Panc1 (cell line): ENCODE measurements at regions not wholly inside any gene's neighbourhood (a gene's known extent, or its start where the extent isn't known, plus 50 kb on each side); places are given as distances from the start of the nearest gene placed in this dataset.

Experiments
- ATAC-seq: fragments of 200-7000 bp; cut with Tn5 transposase; 2 replicates; pipeline ENCODE4 v1.9.1; 2020; ENCODE audit warnings: mild to moderate bottlenecking, moderate library complexity
- BruUV-seq: library from RNA; stranded (reverse); fragments of 400-500 nt; replicated peaks from 2 replicates; lab custom pipeline; 2021; lab: Mats Ljungman, UMichigan
- CTCF ChIA-PET: fragments of 300-600 bp; sonication (Branson Sonifier 250); formaldehyde crosslinking; loops from one replicate; lab custom pipeline; 2022; ENCODE audit warnings: antibody characterized with exemption; lab: Charles Lee
- POLR2A ChIA-PET: fragments of 300-600 bp; sonication (Branson Sonifier 250); formaldehyde crosslinking; loops from one replicate; lab custom pipeline; 2022; ENCODE audit warnings: antibody characterized with exemption; lab: Charles Lee
- DNase-seq: peaks from one replicate; pipeline ENCODE4 v3.0.0-alpha.2; 2010; ENCODE audit warnings: low read depth, low spot score
- H3K27ac ChIP-seq: 2 replicates; pipeline ENCODE4 v1.5.1; 2011; ENCODE audit warnings: mild to moderate bottlenecking, low read length, inconsistent platforms
- H3K27me3 ChIP-seq: fragments of 200-500 bp; sonication (Bioruptor generic); 2 replicates; pipeline ENCODE4 v1.6.0; 2014; ENCODE audit warnings: low read length, inconsistent platforms; ENCODE audit not compliant: control insufficient read depth, insufficient read depth
- H3K36me3 ChIP-seq: fragments of 200-500 bp; sonication (Bioruptor generic); 2 replicates; pipeline ENCODE4 v1.5.1; 2014; ENCODE audit warnings: inconsistent platforms, mild to moderate bottlenecking, low read length, moderate library complexity; ENCODE audit not compliant: control insufficient read depth, insufficient read depth
- H3K4me1 ChIP-seq: 2 replicates; pipeline ENCODE4 v1.5.1; 2011; ENCODE audit warnings: inconsistent platforms, mild to moderate bottlenecking, low read length, moderate library complexity; ENCODE audit not compliant: control insufficient read depth, insufficient read depth
- H3K4me3 ChIP-seq, 2 experiments: 2 replicates each; pipeline ENCODE4 v1.5.1; 2011 to 2012; ENCODE audit warnings: low read depth in 2 of 2, low read length in 2 of 2, mild to moderate bottlenecking in 2 of 2, inconsistent platforms in 1 of 2, moderate library complexity in 1 of 2
- H3K9me3 ChIP-seq: fragments of 200-500 bp; sonication (Bioruptor generic); 2 replicates; pipeline ENCODE4 v1.5.1; 2014; ENCODE audit warnings: low read depth, mild to moderate bottlenecking, inconsistent platforms, low read length, moderate library complexity; ENCODE audit not compliant: control insufficient read depth, insufficient read depth
- CTCF ChIP-seq: fragments of 450-650 bp; IDR thresholded peaks from 2 replicates; pipeline ENCODE4 v1.5.1; 2017; ENCODE audit warnings: mild to moderate bottlenecking
- POLR2AphosphoS5 ChIP-seq: IDR thresholded peaks from 2 replicates; pipeline ENCODE4 v1.6.1; 2012; ENCODE audit warnings: mild to moderate bottlenecking, low read depth, low read length, moderate library complexity
- REST ChIP-seq, 2 experiments: IDR thresholded peaks; 2 replicates each; pipeline ENCODE4 v1.6.1; 2011 to 2012; ENCODE audit warnings: low read depth in 2 of 2, control low read depth in 1 of 2, low read length in 1 of 2, mild to moderate bottlenecking in 1 of 2, moderate library complexity in 1 of 2; ENCODE audit not compliant: insufficient read depth in 1 of 2
- SIN3A ChIP-seq: IDR thresholded peaks from 2 replicates; pipeline ENCODE4 v1.6.1; 2012; ENCODE audit warnings: low read depth, mild to moderate bottlenecking, low read length, moderate library complexity, borderline replicate concordance; ENCODE audit not compliant: insufficient read depth
- TCF7L2 ChIP-seq: IDR thresholded peaks from 2 replicates; pipeline ENCODE4 v1.6.1; 2011; ENCODE audit warnings: mild to moderate bottlenecking, low read depth, low read length, inconsistent platforms
- in situ Hi-C: cut with HindIII; loops from 2 replicates; pipeline ENCODE4 v1.10.0; 2016; ENCODE audit warnings: low sequenced_read_pairs, low pct_unique_long_range_greater_than_20kb
- intact Hi-C: fragments of 100-400 bp; cut with micrococcal nuclease; formaldehyde crosslinking; loops from one replicate; pipeline ENCODE4 v1.10.0; 2022; ENCODE audit not compliant: unreplicated experiment

- Histone ChIP-seq H3K36me3 (no peaks in the 10 kb centered on the region), H3K4me3 (no peak overlapping the region), H3K27ac (peak overlapping the region; percentile 23; the same call in 1 of the 2 replicates), H3K9me3 (no peaks in the 10 kb centered on the region), H3K27me3 (no peaks in the 10 kb centered on the region), H3K4me1 (peaks cover 2% of the 10 kb centered on the region; the same call in 1 of the 2 replicates)
- no peak for TF ChIP-seq SIN3A
- no peak for TF ChIP-seq CTCF
- TF ChIP-seq TCF7L2: no peak
- TF ChIP-seq POLR2AphosphoS5: no peak
- intact Hi-C loops (no loop called here), in situ Hi-C loops (no loop called here)
- ChIA-PET POLR2A (no interaction called here), CTCF (no interaction called here)
- BruUV-seq: no TSS peak
- no peak for ATAC-seq
- DNase-seq: no peak
Measured at GRCh38 chr9:72443855-72444254, 77.6 kb upstream of the TMC1 start.

GRCh38 chr9:72441848-72442607 lies 77.0 kb upstream of the ZFAND5 start:
- Histone ChIP-seq H3K27ac (peak overlapping the region; percentile 57), H3K27me3 (no peaks in the 10 kb centered on the region), H3K4me1 (peaks cover 2% of the 10 kb centered on the region; the same call in 1 of the 2 replicates), H3K4me3 (no peak overlapping the region), H3K36me3 (no peaks in the 10 kb centered on the region), H3K9me3 (no peaks in the 10 kb centered on the region)
- intact Hi-C loops (no loop called here), in situ Hi-C loops (no loop called here)
- BruUV-seq: no TSS peak
- TF ChIP-seq POLR2AphosphoS5: no peak
- TF ChIP-seq TCF7L2: no peak
- no peak for TF ChIP-seq REST (IDR thresholded peaks at IDR 0.05; ENCODE audit: insufficient read depth in 1 of 2, low read depth in 2 of 2, low read length in 1 of 2)
- TF ChIP-seq SIN3A: no peak
- no peak for TF ChIP-seq CTCF
- POLR2A ChIA-PET: no interaction called here
- ATAC-seq (no peak), DNase-seq (no peak)
- CTCF ChIA-PET: no interaction called here
